GM19324 (cell line): ENCODE measurements at regions not wholly inside any gene's neighbourhood (a gene's known extent, or its start where the extent isn't known, plus 50 kb on each side); places are given as distances from the start of the nearest gene placed in this dataset.
"Not testable (repeated sequence)": the region's sequence is repeated elsewhere in the genome, so short reads cannot be mapped to it uniquely, and the experiment has no call there.

ENCODE experiments used
- ATAC-seq: cut with Tn5 transposase; IDR thresholded peaks from one replicate; pipeline ENCODE4 v1.9.1; 2021; ENCODE audit warnings: mild to moderate bottlenecking, moderate library complexity; ENCODE audit not compliant: unreplicated experiment, low FRiP score

GRCh38 chr20:12112089-12112474 is 194.4 kb downstream of the BTBD3 start:
- ATAC-seq, result no peak

DNA sequence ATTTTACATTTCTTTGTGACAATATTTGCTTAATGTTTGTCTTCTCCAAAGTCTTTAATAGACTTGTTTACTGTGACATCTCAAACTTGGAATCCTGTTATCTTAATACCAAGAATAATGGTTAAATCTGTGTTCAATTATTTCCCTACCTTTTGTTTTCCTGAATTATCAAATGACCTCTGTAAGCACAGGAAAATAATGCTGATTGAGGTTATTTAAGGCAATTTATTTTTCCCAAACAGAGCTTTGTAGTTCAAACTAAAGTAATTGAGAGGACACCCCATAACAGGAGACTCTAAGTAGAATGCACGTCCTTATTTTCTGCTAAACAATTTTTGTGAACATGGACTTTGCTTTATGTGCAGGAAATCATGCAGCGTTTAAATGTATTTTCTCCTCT is 195.0 kb downstream of the BTBD3 start:
- ATAC-seq, result no peak

DNA sequence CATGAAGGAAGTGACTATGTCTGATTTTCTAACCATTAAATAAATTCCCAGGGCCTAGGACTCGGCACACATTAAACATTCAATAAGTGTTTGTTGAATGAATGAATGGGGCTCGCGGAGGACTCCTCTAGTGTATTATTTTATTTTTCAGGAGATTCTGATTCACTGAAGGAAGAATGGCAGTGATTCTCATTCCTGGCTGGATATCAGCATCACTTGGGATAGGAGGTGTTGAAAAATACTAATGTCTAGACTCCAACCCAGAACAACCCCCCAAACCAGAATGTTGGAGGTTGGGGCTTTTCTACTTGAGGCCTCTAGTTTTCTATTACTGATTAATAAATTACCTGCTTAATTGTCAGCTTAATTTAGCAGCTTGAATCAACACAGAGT is 195.4 kb downstream of the BTBD3 start:
- no peak for ATAC-seq

DNA sequence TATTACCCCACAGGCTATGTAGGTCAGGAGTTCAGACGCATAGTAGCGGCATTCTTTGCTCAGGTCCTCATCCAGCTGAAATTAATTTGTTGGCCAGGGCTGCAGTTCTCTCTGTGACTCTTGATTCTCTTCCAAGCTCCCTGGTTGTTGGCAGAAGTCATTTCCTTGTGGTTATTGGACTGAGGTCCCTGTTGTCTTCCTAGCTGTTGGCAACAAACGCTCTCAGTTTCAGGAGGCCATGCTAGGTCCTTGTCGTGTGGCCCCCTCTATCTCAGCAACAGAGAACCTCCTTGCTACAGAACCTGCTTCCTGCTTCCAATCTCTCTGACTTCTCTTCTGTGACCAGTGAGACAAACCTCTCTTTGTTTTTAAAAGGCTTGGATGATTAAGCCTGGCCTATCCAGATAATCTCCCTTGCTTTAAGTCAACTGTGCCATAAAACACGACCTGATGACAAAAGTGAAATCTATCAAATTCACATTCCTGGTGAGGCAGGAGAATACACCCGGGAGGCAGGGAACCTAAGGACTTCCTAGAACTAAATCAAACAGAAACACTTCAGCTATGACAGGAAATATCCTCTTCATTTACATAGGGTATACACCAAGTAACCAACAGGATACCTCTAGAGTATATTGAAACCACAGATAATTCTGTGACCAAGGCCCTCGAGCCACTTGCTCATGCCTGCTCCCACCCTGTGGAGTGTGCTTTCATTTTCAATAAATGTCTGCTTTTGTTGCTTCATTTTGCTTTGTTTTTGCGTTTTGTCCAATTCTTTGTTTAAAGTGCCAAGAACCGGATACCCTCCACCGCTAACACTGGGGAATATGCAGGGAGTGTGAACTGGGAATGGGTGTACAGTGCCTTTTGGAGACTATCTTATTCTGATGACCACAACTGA is 196.0 kb downstream of the BTBD3 start:
- no peak for ATAC-seq

GRCh38 chr20:12129114-12129513 is 211.4 kb downstream of the BTBD3 start:
- not testable (repeated sequence) for ATAC-seq

DNA sequence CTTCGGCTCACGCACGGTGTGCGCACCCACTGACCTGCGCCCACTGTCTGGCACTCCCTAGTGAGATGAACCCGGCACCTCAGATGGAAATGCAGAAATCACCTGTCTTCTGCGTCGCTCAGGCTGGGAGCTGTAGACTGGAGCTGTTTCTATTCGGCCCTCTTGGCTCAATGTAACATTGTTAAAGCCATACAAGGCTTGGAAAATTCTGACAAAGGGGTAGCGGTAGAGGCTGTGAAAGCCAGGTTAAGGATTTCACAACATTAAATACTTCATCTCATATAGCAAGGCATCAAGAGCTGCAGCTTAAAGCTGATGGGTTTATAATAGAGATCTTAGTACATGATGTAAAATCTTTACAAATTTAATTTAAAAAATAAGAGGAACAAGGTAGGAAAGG is 211.8 kb downstream of the BTBD3 start:
- not testable (repeated sequence) for ATAC-seq

- no peak for ATAC-seq
These were observed 213.1 kb downstream of the BTBD3 start for GRCh38 chr20:12130781-12131180.

GRCh38 chr20:12133553-12133952 is 215.9 kb downstream of the BTBD3 start:
- no peak for ATAC-seq

DNA sequence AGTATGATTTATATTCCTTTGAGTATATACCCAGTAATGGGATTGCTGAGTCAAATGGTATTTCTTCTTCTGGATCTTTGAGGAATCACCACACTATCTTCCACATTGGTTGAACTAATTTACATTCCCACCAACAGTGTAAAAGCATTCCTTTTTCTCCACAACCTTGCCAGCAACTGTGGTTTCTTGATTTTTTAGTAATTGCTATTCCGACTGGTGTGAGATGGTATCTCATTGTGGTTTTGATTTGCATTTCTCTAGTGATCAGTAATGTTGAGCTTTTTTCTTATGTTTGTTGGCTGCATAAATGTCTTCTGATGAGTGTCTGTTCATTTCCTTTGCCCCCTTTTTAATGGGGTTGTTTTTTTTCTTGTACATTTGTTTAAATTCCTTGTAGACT is 228.3 kb downstream of the BTBD3 start:
- ATAC-seq, result not testable (repeated sequence)

DNA sequence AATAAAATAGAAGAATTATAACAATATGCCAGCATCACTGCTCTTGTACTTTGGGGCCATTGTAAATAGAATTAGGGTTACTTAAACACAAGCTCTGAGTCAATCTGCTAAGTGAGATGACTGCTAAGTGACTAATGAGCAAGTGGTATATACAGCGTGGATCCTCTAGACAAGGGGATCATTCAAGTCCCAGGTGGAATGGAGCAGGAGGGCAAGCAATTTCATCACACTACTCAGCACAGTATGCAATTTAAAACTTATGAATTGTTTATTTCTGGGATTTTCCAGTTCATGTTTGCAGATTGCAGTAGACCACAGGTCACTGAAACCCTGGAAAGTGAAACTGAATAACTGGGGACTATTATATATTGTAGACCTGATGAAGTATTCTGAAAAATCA is 235.3 kb downstream of the BTBD3 start:
- no peak for ATAC-seq

GRCh38 chr20:12153628-12154027 is 235.9 kb downstream of the BTBD3 start:
- ATAC-seq, result no peak

GRCh38 chr20:12156252-12156651 is 238.6 kb downstream of the BTBD3 start:
- no peak for ATAC-seq

DNA sequence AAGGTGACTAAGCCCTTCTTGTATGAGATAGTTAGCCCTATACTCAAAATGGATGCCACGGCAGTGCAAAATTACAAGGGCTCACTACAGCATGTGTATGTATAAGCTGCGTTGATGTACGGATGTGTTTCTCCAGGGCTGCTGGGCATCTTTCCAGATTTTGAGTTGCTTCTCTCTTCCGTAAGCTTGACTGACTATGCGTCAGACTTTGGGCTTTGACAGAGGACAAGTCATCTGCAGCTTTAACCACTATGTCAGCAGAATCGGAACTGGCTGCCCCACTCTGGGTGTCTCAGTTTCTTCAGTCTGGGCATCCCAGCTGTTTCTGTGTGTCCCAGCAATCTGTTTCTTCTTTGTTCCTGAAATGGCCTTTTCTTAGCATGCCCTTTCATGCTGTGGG is 241.6 kb downstream of the BTBD3 start:
- no peak for ATAC-seq

DNA sequence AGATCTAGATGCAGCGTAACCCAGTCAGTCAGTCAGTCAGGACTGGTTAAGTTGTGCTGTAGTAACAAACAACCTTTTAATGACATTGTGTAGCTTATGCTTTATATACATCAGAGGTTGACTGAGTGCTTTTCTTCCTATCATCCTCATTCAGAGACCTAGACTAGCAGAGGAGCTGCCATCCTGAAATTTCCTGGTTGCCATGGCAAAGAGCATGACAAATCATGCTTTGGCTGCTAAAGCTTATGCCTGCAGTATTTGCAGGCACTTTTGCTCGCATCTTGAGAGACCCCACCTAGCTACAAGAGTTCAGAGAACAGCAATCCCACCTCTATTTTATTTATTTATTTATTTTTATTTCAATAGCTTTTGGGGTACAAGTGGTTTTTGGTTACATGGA is 244.0 kb downstream of the BTBD3 start:
- ATAC-seq, result no peak

GRCh38 chr20:12166053-12166717 is 248.5 kb downstream of the BTBD3 start:
- ATAC-seq, result no peak

DNA sequence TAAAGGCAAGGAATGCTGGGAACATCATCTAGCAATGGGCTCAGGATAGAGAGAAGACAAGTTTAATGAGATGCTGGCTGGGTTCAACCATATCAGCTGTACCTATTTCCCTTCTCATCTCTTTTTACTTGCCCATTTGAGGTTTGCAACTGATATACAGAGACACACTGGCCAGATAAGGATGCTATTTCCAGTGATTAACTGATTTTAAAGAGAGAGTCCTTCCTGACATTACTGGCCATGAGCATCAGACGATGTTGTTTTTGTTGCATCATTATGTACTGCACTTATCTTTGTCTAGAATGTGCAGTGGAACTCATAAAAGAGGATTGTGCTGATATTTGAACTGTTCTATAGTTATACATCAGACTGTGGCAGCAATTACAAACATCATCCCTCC is 252.7 kb downstream of the BTBD3 start:
- ATAC-seq, result no peak

DNA sequence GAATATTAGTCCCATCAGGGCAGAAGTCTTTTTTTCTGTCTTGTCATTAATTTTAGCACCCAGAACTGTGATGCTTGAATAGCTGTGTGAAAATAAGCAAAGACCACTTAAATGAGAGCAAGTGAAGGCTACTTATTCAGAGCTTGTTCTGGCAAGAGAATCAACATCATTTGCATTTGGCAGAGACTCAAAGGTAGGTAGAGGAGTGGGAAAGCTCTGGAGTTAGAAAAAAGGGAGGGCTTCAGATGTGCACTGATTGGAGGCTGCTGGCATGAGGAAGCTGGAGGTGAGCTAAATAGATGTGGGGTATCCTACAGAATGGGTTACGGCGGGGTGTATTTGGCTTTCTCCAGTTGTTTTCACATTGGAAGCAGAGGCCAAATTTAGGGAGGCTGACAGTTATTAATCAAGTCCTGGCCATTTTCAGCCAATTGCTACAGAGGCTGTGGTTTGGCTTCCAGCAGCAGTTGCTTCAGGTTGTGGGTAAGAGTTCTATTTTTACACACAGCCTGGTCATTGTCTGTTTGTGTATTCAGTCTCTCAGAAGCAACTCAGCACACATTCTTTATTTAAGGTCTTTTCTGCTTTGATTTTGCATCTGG is 254.3 kb downstream of the BTBD3 start:
- ATAC-seq, result no peak

- ATAC-seq, result no peak
These were observed 255.8 kb downstream of the BTBD3 start for GRCh38 chr20:12173347-12174012.

DNA sequence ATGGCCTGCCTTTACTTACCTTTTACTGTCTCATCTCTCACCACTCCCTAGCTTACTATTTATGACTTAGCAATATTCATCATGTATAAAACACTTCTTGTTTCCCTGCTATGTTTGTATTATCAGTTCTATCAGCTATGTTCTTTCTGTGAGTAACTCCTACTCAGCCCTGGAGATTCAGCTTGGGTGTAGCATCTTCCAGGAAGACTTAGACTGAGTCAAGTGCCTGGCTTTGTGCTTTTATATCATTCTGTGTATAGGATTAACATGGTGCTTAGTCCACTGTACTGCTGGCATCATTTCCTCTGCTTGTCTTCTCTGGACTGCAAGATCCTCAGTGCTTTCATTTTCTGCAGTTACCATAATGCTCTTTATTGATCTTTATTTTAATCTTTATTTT is 257.8 kb downstream of the BTBD3 start:
- no peak for ATAC-seq

DNA sequence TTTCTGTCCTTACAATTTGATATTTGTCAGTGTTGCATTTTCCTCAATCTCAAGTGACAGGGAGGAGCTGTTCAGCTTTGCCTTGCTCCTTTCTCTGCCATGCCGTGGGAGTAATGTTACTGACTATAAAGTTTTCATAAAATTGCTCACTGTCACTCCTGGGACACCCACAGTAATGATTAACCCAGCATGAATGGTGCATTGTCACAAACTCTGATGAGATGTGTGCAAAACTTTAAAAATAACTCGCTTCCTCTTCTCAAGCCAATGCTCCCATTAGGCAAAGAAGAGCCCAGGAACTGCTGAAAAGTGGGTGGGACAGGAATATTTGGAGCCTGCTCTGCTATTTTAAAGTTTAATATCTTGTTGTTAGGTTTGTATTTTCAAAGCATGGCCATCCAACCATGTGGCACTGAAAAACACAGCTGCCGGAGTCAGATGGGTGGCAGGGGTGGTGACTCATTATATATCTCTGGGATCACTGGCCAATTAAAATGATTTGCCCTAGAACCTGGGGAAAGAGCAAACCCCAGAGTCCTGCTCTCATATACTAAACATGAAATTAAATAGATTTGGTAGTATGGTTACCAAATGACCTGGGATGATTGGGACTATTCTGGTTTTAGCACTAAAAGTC is 260.1 kb downstream of the BTBD3 start:
- no peak for ATAC-seq

GRCh38 chr20:12179692-12180091 is 262.0 kb downstream of the BTBD3 start:
- no peak for ATAC-seq
